ENCODE measurements at regions not wholly inside any gene's neighbourhood (a gene's known extent, or its start where the extent isn't known, plus 50 kb on each side); places are given as distances from the start of the nearest gene placed in this dataset.

- no peak for DNase-seq (ENCODE audit: low read depth)
- no peaks in the 10 kb centered on the region for H3K4me1 ChIP-seq (ENCODE audit: insufficient read depth, low read length)
- H3K9me3 Mint-ChIP-seq (ENCODE audit: unreplicated experiment), result peaks cover 15% of the 10 kb centered on the region
- H3K27ac ChIP-seq (ENCODE audit: low read depth, low read length), result no peak overlapping the region
- H3K36me3 Mint-ChIP-seq (ENCODE audit: low read depth, unreplicated experiment), result no peaks in the 10 kb centered on the region
- no peaks in the 10 kb centered on the region for H3K4me1 Mint-ChIP-seq (ENCODE audit: low read depth, unreplicated experiment)
- H3K27me3 ChIP-seq (ENCODE audit: insufficient read depth, low read length), result no peaks in the 10 kb centered on the region
- no peaks in the 10 kb centered on the region for H3K27me3 Mint-ChIP-seq (ENCODE audit: low read depth, unreplicated experiment)
- no peak overlapping the region for H3K4me3 ChIP-seq (ENCODE audit: insufficient read depth, low read depth, low read length)
- H3K4me3 Mint-ChIP-seq (ENCODE audit: unreplicated experiment), result no peak overlapping the region
- no peak overlapping the region for H2AFZ ChIP-seq (ENCODE audit: low read depth, low read length)
- no peaks in the 10 kb centered on the region for H3K79me2 ChIP-seq (ENCODE audit: insufficient read depth, low read length)
- TF ChIP-seq CTCF (IDR thresholded peaks at IDR 0.05; ENCODE audit: insufficient read depth, low read depth, low read length) (no peak), EZH2 (IDR thresholded peaks at IDR 0.05; ENCODE audit: insufficient read depth, low read length) (no peak)
- H3K4me2 ChIP-seq (ENCODE audit: low read length), result no peak overlapping the region
- H3K9me3 ChIP-seq (ENCODE audit: insufficient read depth, low read depth, low read length), result peaks cover under 1% of the 10 kb centered on the region
- H3K9ac ChIP-seq (ENCODE audit: low read length), result no peak overlapping the region
- H4K20me1 ChIP-seq (ENCODE audit: insufficient read depth, low read length), result no peaks in the 10 kb centered on the region
- H3K36me3 ChIP-seq (ENCODE audit: insufficient read depth, low read length), result no peaks in the 10 kb centered on the region
- H3K27ac Mint-ChIP-seq (ENCODE audit: unreplicated experiment), result no peak overlapping the region
- FAIRE-seq, result no peak
Observed at GRCh38 chr13:22372261-22372660, 701.4 kb downstream of the FGF9 start.

GRCh38 chr13:22375151-22375550, 704.3 kb downstream of the FGF9 start:
- H3K9ac ChIP-seq (ENCODE audit: low read length), result no peak overlapping the region
- Mint-ChIP-seq H3K9me3 (ENCODE audit: unreplicated experiment) (peaks cover 24% of the 10 kb centered on the region), H3K4me1 (ENCODE audit: low read depth, unreplicated experiment) (no peaks in the 10 kb centered on the region), H3K27ac (ENCODE audit: unreplicated experiment) (no peak overlapping the region), H3K27me3 (ENCODE audit: low read depth, unreplicated experiment) (no peaks in the 10 kb centered on the region), H3K36me3 (ENCODE audit: low read depth, unreplicated experiment) (no peaks in the 10 kb centered on the region), H3K4me3 (ENCODE audit: unreplicated experiment) (no peak overlapping the region)
- H3K79me2 ChIP-seq (ENCODE audit: insufficient read depth, low read length), result no peaks in the 10 kb centered on the region
- H4K20me1 ChIP-seq (ENCODE audit: insufficient read depth, low read length), result no peaks in the 10 kb centered on the region
- DNase-seq (ENCODE audit: low read depth), result no peak
- TF ChIP-seq EZH2 (IDR thresholded peaks at IDR 0.05; ENCODE audit: insufficient read depth, low read length) (no peak), CTCF (IDR thresholded peaks at IDR 0.05; ENCODE audit: insufficient read depth, low read depth, low read length) (no peak)
- FAIRE-seq, result no peak
- no peak overlapping the region for H2AFZ ChIP-seq (ENCODE audit: low read depth, low read length)
- H3K4me1 ChIP-seq (ENCODE audit: insufficient read depth, low read length), result no peaks in the 10 kb centered on the region
- no peaks in the 10 kb centered on the region for H3K36me3 ChIP-seq (ENCODE audit: insufficient read depth, low read length)
- H3K4me3 ChIP-seq (ENCODE audit: insufficient read depth, low read depth, low read length), result no peak overlapping the region
- no peak overlapping the region for H3K27ac ChIP-seq (ENCODE audit: low read depth, low read length)
- H3K9me3 ChIP-seq (ENCODE audit: insufficient read depth, low read depth, low read length), result no peaks in the 10 kb centered on the region
- no peaks in the 10 kb centered on the region for H3K27me3 ChIP-seq (ENCODE audit: insufficient read depth, low read length)
- no peak overlapping the region for H3K4me2 ChIP-seq (ENCODE audit: low read length)

GRCh38 chr13:22387899-22388298, 717.0 kb downstream of the FGF9 start:
- Histone ChIP-seq H3K4me1 (ENCODE audit: insufficient read depth, low read length) (no peaks in the 10 kb centered on the region), H4K20me1 (ENCODE audit: insufficient read depth, low read length) (no peaks in the 10 kb centered on the region), H3K36me3 (ENCODE audit: insufficient read depth, low read length) (no peaks in the 10 kb centered on the region), H3K4me2 (ENCODE audit: low read length) (no peak overlapping the region), H3K27ac (ENCODE audit: low read depth, low read length) (no peak overlapping the region), H3K9me3 (ENCODE audit: insufficient read depth, low read depth, low read length) (peaks cover 5% of the 10 kb centered on the region), H3K27me3 (ENCODE audit: insufficient read depth, low read length) (no peaks in the 10 kb centered on the region), H3K9ac (ENCODE audit: low read length) (no peak overlapping the region), H3K79me2 (ENCODE audit: insufficient read depth, low read length) (no peaks in the 10 kb centered on the region), H3K4me3 (ENCODE audit: insufficient read depth, low read depth, low read length) (no peak overlapping the region), H2AFZ (ENCODE audit: low read depth, low read length) (no peak overlapping the region)
- Mint-ChIP-seq H3K27me3 (ENCODE audit: low read depth, unreplicated experiment) (no peaks in the 10 kb centered on the region), H3K4me3 (ENCODE audit: unreplicated experiment) (no peak overlapping the region), H3K36me3 (ENCODE audit: low read depth, unreplicated experiment) (no peaks in the 10 kb centered on the region), H3K4me1 (ENCODE audit: low read depth, unreplicated experiment) (peaks cover 2% of the 10 kb centered on the region), H3K9me3 (ENCODE audit: unreplicated experiment) (no peaks in the 10 kb centered on the region), H3K27ac (ENCODE audit: unreplicated experiment) (no peak overlapping the region)
- no peak for TF ChIP-seq EZH2 (IDR thresholded peaks at IDR 0.05; ENCODE audit: insufficient read depth, low read length)
- no peak for TF ChIP-seq CTCF (IDR thresholded peaks at IDR 0.05; ENCODE audit: insufficient read depth, low read depth, low read length)
- FAIRE-seq, result no peak
- DNase-seq (ENCODE audit: low read depth), result no peak
